ENCODE measurements at regions not wholly inside any gene's neighbourhood (a gene's known extent, or its start where the extent isn't known, plus 50 kb on each side); places are given as distances from the start of the nearest gene placed in this dataset.
A peak's percentile ranks its signal among the peaks of the same experiment; 100 is the strongest.

GRCh38 chr3:117892431-117892841, 1142.2 kb downstream of the IGSF11 start:
- DNase-seq (ENCODE audit: low spot score), result peak; percentile 4

- DNase-seq (ENCODE audit: low spot score), result no peak
Measured at GRCh38 chr3:117893001-117893400, 1141.6 kb downstream of the IGSF11 start.

GRCh38 chr3:117893638-117894037, 1141.0 kb downstream of the IGSF11 start:
- DNase-seq (ENCODE audit: low spot score), result peak; percentile 21

GRCh38 chr3:117898722-117899522, 1135.7 kb downstream of the IGSF11 start:
- DNase-seq (ENCODE audit: low spot score), result no peak

- no peak for DNase-seq (ENCODE audit: low spot score)
Measured at GRCh38 chr3:117903226-117903625, 1131.4 kb downstream of the IGSF11 start.

- no peak for DNase-seq (ENCODE audit: low spot score)
Measured at GRCh38 chr3:117910820-117911521, 1123.7 kb downstream of the IGSF11 start.

- DNase-seq (ENCODE audit: low spot score), result no peak
Measured at GRCh38 chr3:117912352-117912751, 1122.3 kb downstream of the IGSF11 start.

GRCh38 chr3:117914540-117915100, 1120.0 kb downstream of the IGSF11 start:
- DNase-seq (ENCODE audit: low spot score), result no peak

GRCh38 chr3:117916839-117917238, 1117.8 kb downstream of the IGSF11 start:
- no peak for DNase-seq (ENCODE audit: low spot score)

GRCh38 chr3:117919621-117920020, 1115.0 kb downstream of the IGSF11 start:
- DNase-seq (ENCODE audit: low spot score), result no peak

GRCh38 chr3:117920253-117920898, 1114.3 kb downstream of the IGSF11 start:
- DNase-seq (ENCODE audit: low spot score), result no peak

GRCh38 chr3:117921411-117921810, 1113.2 kb downstream of the IGSF11 start:
- DNase-seq (ENCODE audit: low spot score), result no peak

- no peak for DNase-seq (ENCODE audit: low spot score)
Measured at GRCh38 chr3:117922039-117922438, 1112.6 kb downstream of the IGSF11 start.

- DNase-seq (ENCODE audit: low spot score), result no peak
Measured at GRCh38 chr3:117926819-117927218, 1107.8 kb downstream of the IGSF11 start.

GRCh38 chr3:117927825-117928224, 1106.8 kb downstream of the IGSF11 start:
- no peak for DNase-seq (ENCODE audit: low spot score)

GRCh38 chr3:117928836-117929235, 1105.8 kb downstream of the IGSF11 start:
- no peak for DNase-seq (ENCODE audit: low spot score)

GRCh38 chr3:117932441-117932840, 1102.2 kb downstream of the IGSF11 start:
- no peak for DNase-seq (ENCODE audit: low spot score)

- no peak for DNase-seq (ENCODE audit: low spot score)
Measured at GRCh38 chr3:117936159-117936558, 1098.5 kb downstream of the IGSF11 start.

- DNase-seq (ENCODE audit: low spot score), result no peak
Measured at GRCh38 chr3:117938974-117939373, 1095.7 kb downstream of the IGSF11 start.

- no peak for DNase-seq (ENCODE audit: low spot score)
Measured at GRCh38 chr3:117939425-117940027, 1095.1 kb downstream of the IGSF11 start.

GRCh38 chr3:117941015-117941414, 1093.6 kb downstream of the IGSF11 start:
- DNase-seq (ENCODE audit: low spot score), result no peak

GRCh38 chr3:117941756-117942155, 1092.9 kb downstream of the IGSF11 start:
- DNase-seq (ENCODE audit: low spot score), result no peak
